GM18951 (cell line): ENCODE measurements at regions not wholly inside any gene's neighbourhood (a gene's known extent, or its start where the extent isn't known, plus 50 kb on each side); places are given as distances from the start of the nearest gene placed in this dataset.

Source experiments
- POLR2A ChIP-seq: IDR thresholded peaks from 4 replicates; pipeline ENCODE4 v1.6.1; 2011; ENCODE audit warnings: mild to moderate bottlenecking; ENCODE audit not compliant: insufficient read length, insufficient read depth; ENCODE audit errors: extremely low read depth
- in situ Hi-C: fragments of 300-500 bp; cut with MboI; formaldehyde crosslinking; loops from one replicate; pipeline ENCODE4 v1.12.0; 2022; ENCODE audit warnings: low sequenced_read_pairs, mixed read lengths, inconsistent platforms; ENCODE audit not compliant: unreplicated experiment

DNA sequence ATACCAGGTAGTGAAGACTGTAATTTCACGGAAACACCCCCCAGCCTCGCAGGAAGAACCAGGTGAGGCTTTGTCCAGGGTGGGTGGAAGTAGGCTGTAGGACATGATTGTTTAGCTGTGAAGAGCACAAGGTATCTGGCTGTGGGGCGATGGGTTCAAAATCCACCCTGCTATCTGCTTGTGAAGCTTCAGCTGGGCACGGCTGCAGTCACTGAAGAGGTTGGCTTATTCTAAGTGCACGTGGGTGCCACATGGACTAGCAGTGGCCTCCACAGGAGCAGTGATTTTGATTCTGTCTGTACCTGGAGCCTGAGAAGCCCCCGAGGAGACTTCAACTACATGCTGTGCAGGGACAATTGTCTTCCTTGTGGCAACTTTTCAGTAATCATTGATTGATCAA lies 254.1 kb downstream of the FGF9 start:
- no peak for TF ChIP-seq POLR2A
- in situ Hi-C loops, result no loop called here

DNA sequence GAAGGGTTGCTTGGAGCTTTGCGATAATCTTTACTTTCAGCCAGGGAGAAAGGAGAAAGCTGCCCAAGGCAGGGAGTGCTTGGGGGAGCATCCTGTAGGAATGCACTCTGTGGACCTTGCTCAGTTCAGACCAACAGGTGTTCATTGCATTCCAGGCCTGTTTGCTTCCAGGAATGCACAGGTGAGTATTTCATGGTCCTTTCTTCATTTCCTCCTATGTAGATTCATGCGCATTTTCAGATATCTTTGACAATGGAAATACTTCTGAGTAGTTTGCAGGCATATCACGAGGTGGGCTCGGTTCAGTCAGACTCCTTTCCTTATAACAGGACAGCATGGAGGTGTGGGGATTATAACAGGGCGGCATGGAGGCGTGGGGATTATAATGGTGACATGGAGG lies 254.8 kb downstream of the FGF9 start:
- in situ Hi-C loops, result no loop called here

GRCh38 chr13:21929400-21929799 lies 258.5 kb downstream of the FGF9 start:
- no peak for TF ChIP-seq POLR2A
- in situ Hi-C loops, result no loop called here

More for the DNA sequence above, 254.8 kb downstream of the FGF9 start:
- TF ChIP-seq POLR2A, result no peak

DNA sequence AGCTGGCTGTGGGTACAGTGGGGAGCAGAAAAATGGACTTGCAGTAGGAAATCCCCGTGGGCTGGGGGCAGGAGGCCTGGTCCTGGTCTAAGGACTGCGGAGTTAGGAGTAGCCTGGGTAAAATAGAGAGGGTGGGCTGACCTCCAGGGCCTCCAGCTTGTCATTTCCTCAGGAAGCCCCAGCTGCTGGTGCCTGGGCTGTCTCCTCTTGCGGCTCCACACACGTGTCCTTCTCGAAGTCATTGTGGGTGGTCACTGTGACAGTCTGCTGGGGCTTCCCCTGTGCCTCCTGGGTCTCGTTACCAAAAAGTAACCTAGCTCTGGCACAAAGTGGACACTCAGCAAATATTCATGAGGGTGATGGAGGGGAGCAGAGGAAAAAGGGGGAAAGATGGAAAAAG lies 259.7 kb downstream of the FGF9 start:
- no peak for TF ChIP-seq POLR2A
- in situ Hi-C loops, result no loop called here

DNA sequence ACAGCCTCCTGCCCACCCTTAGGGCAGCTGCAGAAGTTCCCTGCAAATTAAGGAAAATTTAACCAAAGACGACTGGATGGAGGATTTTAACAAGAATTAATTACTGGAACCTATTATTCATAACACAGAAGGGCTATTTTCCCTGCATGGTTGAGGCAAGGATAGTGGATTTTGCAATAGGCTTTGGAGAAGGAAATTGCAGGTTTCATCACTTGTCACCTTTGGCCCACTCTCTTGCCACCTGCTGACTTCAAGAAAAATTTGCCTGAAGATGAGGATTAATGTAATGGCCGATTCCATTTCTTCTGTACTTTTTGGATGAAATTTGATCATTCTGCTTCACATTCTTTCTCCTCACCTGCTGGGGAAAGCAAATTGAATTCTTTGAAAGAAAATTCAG lies 261.7 kb downstream of the FGF9 start:
- no peak for TF ChIP-seq POLR2A
- in situ Hi-C loops, result no loop called here

- in situ Hi-C loops, result no loop called here
- TF ChIP-seq POLR2A, result no peak
Observed at GRCh38 chr13:21932996-21933395, 262.1 kb downstream of the FGF9 start.

DNA sequence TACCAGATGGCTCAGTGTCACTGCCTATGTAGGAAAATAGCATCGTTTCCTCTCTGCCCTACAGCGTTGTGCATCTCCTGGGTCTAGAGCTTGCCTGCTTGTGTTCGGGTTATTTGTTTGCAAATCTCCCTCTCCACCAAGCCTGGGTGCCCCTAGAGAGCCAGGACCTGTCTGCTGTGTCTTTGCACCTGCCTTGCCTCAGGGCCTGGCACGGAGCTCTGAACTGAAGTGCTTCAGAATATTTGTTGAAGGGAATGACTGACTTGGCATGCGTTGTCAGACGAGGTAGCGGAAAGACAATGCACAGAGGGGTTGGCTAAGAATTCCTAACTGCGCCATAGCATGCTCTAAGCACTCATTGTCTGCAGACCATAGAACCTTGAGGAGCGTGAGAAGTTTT lies 263.4 kb downstream of the FGF9 start:
- in situ Hi-C loops, result no loop called here
- TF ChIP-seq POLR2A, result no peak

GRCh38 chr13:21936674-21937073 lies 265.8 kb downstream of the FGF9 start:
- in situ Hi-C loops, result no loop called here
- no peak for TF ChIP-seq POLR2A

- no peak for TF ChIP-seq POLR2A
- in situ Hi-C loops, result no loop called here
Observed at GRCh38 chr13:21938168-21938567, 267.3 kb downstream of the FGF9 start.

DNA sequence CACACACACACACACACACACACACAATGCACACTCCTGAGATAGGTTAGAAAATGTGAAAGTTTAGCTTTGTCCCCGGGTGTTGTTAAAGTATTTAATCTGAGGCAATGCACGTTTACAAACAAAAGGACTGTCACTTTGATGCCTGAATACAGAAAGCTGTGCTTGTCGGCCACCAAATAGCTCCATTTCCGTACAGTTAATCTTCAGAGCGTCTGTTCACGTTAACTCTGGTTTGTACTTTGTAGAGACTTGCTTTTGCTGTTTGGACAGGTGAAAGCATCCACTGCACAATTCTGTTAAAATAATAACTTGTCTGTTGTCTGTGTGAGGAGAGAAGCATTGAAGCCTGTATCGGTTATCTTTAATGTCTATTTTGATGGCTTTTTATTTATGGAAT lies 267.8 kb downstream of the FGF9 start:
- TF ChIP-seq POLR2A, result no peak
- in situ Hi-C loops, result no loop called here

DNA sequence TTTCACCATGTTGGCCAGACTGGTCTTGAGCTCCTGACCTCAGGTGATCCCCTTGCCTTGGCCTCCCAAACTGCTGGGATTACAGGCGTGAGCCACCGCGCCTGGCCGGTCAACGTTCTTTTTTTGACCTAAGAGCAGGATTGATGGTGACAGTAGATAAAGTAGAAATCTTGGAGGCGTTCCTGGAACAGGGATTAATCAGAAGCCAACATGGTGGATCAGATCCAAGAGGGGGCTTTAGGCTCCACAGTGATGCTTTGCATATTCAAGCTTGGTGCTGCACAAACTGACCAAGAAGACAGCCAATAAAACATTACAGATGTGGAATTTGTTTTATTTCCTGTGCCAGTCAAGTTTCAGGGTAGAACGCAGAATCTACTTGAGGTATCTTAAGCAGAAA lies 271.2 kb downstream of the FGF9 start:
- no peak for TF ChIP-seq POLR2A
- in situ Hi-C loops, result no loop called here

DNA sequence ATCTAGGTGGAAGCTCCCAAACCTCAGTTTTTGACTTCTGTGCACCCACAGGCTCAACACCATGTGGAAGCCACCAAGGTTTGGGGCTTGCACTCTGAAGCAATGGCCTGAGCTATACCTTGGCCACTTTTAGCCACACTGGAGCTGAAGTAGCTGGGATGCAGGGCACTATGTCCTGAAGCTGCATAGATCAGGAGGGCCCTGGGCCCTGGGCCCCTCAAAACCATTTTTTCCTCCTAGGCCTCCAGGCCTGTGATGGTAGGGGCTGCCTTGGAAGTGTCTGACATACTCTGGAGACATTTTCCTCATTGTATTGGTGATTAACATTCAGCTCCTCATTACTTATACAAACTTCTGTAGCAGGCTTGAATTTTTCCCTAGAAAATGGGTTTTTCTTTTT lies 273.7 kb downstream of the FGF9 start:
- in situ Hi-C loops, result no loop called here
- no peak for TF ChIP-seq POLR2A

- TF ChIP-seq POLR2A, result no peak
- in situ Hi-C loops, result no loop called here
Observed at GRCh38 chr13:21945195-21945594, 274.3 kb downstream of the FGF9 start.

DNA sequence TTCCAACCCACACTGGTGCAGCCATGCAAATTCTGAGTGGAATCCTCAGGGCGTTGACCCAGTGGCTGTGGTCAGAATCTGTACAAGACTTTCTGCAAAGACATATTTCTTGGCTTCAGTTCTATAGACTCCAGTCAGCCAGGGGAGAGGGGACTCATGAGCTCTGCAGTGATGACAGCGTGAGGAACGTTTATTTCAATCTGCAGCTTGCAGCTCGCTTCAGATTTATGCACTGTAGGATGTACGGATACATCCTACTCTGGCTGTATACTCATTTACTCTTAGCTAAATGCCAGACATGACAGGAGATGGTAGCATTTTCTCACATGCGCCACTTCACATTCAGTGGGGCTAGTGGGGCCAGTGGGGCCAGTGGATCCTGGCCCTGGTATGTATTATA lies 276.1 kb downstream of the FGF9 start:
- no peak for TF ChIP-seq POLR2A
- in situ Hi-C loops, result no loop called here

DNA sequence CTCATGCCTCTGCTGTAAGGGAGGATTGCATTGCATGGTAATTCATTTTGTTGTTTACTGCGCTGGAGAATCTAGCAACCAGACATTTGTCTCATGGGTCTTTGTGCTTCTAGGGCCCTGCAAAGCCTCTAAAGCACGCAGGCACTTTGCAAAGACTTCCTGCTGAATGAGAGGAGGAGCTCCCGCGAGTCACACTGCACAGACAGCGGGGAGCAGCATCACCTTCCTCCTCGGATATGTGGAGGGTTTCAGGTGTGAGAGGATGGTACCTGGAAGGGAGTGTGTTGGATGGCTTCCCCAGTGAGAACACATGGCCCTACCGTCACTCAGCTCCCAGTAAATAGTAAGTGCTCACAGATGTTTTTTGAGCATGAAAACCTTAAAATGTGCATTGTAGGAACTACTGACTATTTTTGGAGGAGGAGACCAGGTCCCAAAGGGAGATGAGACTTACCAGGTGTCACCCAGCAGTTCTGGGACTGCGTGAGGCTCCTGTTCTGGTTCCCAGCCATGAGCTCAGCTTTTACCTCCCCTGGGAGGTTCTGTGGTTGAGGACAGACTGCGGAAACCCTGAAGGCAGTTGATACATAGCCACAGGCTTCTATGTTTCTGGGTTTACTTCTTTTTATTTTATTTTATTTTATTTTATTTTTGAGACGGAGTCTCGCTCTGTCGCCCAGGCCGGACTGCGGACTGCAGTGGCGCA lies 278.0 kb downstream of the FGF9 start:
- in situ Hi-C loops, result no loop called here

More for the DNA sequence above, 278.0 kb downstream of the FGF9 start:
- no peak for TF ChIP-seq POLR2A
